CD4-positive, alpha-beta T cell treated with Interleukin-17A for 1 hour (primary cell): ENCODE measurements at regions not wholly inside any gene's neighbourhood (a gene's known extent, or its start where the extent isn't known, plus 50 kb on each side); places are given as distances from the start of the nearest gene placed in this dataset.
"Not testable (repeated sequence)": the region's sequence is repeated elsewhere in the genome, so short reads cannot be mapped to it uniquely, and the experiment has no call there.

Experiments used
- DNase-seq: peaks from one replicate; pipeline ENCODE4 v3.0.0-alpha.2; 2020

DNA sequence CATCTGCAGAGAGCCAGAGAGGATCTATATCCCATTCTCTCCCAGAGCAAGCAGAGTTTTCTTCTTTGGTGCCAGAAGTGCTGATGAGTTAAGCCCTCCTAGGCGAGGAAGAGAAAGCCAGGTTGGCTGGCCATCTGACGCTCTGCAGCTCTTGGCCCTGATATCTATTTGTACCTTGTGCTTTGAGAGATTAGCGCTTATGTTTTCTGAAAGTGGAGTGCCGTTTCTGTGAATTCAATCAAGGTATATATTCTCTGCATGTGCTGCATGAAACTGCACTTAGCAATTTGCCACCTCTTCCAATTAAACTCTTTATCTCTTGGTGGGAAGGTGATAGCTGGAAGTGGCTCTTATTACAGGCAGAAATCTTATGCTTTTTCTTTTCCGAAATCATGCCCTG lies 177.5 kb downstream of the LPIN1 start:
- no peak for DNase-seq

DNA sequence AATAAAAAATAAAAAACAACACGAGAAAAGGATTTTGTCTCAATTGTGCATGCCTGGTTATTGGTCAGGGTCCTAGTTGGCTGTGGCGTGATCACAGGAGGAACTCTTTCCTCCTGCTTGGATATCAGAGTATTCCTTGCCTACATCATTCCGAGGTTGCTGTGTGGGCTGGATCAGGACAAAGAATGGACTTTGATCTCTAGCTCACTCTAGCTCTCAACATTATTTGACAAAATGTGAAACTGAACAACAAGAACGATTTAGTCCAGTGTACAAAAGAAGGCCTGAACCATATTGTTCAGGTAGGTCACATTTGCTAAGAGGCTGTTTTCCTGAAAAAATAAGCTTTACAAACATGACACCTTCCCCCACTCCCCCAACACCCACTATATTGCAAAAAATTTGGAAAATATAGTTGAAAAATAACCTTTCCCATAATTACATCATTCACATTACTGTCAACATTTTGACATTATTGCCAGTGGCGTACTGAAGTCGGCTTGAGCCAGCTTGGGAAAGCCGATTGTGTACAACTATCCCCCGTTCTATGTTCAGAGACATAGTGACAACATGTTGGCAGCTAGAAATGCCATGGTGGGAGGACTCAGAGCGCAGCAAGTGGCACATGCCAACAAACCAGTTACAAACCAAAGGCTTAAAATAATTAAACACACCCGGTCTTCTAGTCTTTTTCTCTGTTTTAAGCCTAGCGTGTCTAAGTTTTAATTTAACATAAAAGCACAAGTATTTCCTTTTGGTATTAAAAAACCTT lies 179.0 kb downstream of the LPIN1 start:
- DNase-seq: no peak

DNA sequence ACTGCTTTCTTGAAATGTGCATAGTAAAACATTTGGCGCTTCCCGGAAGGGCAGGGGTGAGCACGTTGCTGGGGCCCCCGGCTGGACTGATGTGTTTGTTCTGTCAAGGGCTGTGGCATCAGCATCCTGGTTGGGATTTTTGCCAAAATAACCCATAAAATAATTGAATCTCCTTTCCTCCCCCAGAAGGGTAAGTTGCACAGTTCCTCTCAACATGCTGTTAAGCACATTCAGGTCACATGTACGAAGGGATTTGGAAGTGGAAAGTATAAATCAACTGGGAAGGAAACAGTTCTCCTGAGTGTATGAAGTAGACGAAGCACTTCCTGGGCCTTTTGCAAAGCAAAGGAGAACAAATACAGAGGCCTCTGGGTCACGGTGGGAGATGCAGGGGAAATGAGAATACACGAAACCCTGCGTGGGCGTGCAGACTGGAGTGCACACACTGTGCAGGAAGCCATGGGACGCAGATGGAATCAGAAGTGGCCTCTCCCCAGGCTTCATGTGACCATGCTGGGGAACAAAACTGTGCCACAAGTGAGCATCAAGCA lies 183.9 kb downstream of the LPIN1 start:
- no peak for DNase-seq

DNA sequence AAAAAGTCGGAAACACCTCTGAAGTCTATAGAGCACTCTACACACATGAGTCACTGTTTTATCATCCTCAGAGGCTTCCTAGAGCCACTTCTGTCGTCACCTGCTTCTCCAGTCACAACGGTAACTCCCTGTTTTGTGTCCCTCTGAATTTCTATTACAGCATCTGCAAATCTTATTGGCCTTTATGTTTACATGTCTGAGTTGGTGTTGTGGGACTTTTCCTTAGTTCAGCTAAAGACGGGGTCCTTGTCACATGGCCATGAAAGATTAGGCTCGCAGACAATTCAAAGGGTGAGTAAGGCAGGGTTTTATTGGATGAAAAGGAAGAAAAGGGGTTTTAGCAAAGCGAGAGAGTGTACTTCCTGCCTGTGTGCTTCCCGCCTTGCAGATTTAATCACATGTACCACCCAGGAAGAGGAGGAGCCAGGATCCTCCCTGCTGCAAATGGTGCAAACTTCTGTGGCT lies 185.6 kb downstream of the LPIN1 start:
- no peak for DNase-seq

DNA sequence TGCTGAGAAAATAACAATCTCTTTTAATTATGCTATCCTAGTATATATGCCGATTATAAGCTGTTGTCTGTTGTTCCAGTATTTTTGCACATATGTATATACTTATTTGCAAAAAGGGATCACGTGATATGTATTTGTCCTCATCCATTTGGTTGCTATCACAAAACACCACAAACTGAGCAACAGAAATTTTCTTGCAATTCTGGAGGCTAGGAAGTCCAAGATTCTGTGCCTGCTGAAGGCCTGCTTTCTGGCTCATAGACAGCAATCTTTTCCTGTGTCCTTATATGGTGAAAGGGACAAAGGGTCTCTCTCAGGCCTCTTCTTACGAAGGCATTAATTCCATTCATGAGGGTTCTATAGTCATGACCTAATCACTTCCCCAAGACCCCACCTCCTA lies 186.5 kb downstream of the LPIN1 start:
- DNase-seq: no peak

DNA sequence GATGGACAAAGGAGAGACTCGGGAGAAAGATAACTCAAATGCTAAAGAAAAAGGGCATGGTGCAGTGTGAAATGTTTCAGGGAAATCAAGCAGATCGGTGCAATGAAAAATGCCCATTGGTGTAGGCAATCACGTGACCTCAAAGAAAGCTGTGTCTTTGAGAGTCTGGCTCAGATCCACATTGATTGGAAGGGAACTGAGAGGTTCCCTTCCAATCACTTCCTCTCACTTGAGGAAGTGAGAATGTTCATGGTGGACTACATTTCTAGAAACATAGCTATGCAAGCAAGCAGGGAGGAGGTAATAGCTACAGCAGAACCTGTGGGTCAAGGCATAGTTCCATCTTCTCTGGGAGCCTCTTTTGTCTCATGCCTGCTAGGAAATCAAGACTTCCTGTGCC lies 187.4 kb downstream of the LPIN1 start:
- DNase-seq: no peak

DNA sequence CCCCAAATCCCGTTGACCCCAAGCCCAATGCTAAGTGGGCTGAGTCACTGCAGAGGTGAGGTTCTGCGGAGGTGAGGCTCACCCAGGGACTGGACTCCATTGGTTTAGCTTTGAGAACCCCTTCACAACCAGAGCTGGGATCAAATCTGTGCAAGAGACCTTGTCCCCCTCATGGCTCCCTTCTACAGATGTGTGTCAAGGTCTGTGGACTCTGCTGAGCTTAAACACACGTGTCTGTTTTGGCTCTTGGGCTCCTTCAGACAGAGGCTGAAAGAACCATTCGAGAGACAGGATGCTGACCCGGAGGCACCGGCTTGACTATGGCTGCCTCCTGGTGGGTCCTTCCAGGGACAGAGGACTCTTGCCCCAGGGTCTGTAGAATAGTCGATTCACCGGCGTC lies 190.3 kb downstream of the LPIN1 start:
- no peak for DNase-seq

DNA sequence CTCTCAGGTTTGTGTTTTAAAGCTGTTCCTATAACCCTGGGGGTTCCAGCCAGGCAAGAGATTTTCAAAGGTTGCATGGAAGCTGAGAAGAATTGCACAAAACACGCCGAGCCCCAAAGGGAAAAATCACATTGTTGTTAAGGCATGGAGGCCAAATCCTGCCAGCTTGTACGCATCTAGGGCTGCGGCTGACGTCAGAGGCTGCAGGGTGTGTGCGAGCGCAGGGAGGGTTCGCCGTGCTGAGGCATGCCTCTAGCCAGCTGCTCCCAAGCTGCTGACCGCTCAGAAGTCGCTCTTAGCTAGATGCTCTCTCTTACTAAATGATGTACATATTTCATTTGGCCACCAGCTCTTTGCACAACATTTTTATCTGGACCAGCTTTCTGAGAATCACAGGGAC lies 191.8 kb downstream of the LPIN1 start:
- no peak for DNase-seq

DNA sequence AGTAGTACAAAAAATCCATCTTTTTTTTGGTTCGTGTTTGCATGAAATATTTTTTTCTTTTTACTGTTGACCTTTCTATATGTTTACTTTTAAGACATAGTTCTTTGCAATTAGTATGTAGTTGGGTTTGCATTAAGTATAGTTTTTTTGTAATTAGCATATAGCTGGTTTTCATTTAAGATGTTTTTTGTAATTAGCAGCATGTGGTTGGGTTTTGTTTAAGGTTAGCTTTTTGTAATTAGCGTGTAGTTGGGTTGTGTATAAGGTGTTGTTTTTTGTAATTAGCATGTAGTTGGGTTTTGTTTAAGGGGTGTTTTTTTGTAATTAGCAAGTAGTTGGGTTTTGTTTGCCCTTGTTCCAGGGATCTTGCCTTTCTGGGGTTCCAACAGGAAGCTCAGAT lies 193.1 kb downstream of the LPIN1 start:
- no peak for DNase-seq

DNA sequence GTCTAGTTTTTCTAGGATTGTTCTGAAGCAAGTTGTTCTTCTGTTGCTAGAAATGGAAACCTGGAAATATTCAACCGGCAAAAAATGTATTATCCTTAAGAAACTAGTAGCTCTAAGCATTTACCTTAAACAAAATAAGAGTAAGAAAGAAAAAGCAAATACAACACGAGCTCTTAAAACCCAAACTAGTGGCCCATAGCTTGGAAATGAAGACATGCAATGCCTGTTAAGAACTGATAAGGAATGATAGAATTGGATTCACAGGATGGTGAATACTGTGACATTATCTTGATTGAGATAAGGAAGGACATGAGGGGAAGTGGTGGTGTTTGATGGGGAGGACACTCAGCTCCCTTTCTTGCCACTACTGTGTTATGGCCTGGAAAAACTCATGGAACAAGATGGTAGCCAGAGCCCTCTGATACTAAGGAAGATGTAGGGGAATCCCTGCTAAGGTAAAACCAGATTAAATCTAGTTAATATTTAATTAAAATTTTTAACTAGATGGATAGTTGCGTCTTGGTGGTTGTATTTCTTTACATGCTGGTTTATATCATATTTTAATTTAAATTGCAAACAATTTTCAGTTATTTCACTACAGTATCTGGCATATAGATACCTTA lies 193.8 kb downstream of the LPIN1 start:
- DNase-seq: no peak

DNA sequence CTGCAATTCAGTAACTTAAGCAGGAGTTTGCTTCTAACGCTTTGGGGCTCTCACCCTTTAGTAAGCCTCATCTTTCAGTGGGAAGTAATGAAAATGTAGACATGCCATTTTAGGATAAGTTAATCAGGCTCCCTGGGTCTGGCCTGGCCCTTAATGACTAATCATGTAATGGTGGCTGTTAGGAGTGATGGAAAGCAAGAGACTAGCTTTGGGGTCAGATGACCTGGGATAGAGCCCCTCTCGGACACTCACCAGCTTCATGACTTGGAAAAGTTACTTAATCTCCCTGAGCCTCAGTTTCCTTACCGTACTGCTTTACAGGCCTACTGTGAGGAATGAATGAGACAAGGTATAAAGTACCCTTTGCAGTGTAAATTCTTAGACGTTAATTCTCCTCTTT lies 194.4 kb downstream of the LPIN1 start:
- no peak for DNase-seq

DNA sequence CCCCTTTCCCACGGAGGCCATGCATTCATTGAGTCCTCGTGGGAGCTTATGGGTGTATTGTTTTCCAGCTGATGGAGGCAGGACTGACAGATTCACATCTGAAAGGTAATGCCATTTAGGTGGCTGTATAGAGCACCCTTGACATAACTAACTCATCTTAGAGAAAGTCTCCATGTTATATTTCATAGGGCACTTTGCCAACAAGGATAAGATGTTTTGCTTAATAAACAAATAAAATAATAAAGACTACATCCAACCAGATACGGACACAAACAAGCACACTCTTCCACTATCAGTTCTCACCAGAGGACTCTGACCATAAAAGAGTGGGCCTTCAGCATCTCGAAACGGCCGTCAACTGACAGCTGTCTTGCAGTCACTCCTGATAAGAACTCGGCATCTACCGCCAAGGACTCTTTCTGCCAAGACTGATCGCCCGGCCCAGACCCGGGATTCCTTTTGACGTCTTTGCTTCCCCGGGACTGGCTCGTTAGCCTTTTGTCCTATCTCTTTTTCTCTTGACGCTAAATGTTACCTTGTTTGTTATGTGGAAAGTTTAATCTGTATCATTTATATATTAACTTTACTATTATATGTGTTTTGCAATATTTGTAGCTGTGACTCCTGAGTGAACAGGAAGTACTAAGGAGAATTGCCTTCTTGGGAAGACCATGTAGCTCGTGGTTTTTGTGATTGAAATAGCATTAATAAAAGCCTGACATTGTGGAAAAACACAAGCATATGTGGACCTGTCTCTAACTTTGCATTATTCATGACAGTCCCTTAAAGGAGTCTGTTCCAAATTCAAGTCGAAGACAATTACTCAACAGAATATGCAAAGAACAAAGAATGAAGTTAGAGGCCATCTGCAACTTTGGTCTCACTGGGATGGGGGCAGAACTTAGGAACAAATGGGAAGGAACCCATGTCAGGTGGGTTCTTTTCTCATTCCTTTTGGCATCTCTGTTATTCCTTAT lies 195.1 kb downstream of the LPIN1 start:
- no peak for DNase-seq

DNA sequence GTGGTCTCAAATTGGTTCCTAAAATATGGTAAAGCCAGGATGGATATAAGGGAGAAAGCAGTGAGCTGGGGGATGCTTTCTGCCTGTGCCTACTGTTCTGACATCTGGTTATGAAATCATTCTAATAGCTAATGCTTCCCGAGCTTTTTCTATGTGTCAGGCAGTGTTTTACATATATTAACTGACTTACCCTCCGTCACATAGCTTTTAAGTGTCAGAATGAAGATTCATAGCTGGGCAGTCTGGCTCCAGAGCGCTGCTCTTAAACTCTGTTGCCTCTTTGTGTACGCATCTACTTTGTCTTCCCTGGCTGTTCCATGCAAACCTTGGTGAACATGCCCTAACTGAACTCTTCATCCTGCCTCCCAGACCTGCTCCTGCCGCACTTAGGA lies 195.7 kb downstream of the LPIN1 start:
- DNase-seq: no peak

DNA sequence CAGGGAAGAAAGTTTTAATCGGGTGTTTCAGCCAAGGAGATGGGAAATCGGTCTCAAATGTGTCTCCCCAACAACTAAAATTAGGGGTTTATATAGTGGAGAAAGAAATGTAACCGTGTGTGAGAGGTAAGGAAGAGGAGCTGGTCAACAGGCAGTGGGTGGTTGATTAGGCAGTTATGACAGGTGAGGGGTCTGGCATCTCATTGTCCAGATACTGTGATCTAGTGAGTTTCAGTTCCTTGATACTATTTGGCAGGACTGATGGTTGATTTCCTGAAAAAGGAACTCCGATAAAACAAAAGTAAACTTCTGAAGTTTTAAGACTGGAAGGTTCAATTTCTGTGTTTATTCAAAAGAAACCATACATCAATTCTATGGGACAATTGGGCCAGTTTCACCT lies 197.9 kb downstream of the LPIN1 start:
- DNase-seq: no peak

DNA sequence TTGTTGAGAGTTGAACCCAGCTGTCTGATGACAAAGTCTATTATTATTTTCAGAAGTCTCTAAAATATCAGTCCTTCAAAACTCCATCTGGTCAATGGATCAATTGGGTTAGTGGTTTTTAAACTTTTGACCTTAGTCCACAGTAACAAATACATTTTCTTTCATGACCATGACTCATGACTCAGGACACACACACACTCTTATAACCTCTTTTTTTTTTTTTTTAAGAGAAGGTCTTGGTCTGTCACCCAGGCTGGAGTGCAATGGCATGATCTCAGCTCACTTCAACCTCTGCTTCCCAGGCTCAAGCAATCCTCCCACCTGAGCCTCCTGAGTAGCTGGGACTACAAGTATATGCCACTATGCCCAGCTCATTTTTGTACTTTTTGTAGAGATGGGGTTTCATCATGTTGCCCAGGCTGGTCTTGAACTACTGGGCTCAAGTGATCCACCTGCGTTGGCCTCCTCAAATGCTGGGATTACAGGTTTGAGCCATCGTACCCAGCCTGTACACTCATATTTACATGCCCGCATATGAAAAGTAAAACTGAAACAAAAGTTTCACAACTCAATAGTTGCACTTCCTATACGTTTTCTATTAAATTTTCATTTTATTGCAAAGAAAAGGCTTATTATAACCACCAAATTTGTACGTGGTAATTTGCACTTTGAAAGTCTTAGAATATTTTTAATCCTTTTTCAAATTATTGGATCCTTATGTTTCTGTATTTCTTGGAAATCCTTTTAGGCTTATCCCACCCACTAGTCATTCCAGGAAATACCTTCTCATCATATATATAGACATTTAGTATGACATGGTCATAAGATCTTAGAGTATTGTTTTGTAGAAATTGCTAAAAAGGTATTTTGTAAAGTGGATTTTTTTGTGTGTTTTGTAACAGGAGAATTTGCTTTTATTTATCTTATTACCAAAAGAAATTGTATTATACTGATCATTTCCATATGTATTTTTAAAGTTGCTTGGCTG lies 199.0 kb downstream of the LPIN1 start:
- peak; percentile 14 for DNase-seq

DNA sequence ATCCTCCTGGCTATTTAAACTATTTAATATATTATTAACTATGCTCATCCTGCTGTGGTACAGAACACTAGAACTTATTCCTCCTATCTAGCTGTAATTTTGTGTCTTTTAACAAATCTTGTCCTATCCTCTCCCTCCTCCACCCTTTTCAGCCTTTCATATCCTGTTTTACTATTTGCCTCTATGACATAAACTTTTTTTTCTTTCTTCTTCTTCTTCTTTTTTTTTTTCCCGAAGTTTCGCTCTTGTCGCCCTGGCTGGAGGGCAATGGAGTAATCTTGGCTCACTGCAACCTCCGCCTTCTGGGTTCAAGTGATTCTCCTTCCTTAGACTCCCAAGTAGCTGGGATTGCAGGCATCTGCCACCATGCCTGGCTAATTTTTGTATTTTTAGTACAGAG lies 201.5 kb downstream of the LPIN1 start:
- DNase-seq: no peak

DNA sequence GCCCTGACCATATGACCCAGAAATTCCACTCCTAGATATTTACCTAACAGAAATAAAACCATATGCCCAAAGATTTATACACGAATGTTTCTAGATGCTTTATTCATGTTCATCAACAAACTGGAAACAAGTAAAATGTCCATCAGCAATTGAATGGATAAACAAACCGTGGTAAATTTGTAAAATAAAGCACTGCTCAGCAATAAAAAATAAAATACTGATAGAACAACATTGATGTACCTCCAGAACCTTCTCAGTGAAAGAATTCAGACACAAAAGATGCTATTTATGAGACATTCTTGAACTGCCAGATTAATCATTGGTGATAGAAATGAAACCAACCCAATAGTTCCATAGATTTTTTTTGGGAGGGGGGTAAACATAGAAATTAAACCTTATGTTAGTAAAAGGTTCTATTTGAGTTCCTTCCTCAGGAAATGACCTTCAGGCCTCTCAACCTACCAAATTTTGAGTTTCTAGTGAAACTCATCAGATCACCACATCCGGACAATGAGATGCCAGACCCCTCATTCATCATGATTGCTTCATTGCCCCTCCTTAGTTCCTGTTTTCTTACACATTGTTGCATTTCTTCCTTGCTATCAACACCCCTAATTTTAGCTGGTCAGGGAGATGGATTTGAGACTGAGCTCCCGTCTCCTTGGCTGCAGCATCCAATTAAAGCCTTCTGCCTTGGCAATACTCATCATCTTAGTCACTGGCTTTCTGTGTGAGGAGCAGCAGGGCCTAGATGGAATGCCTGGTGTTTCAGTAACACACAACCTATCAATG lies 203.5 kb downstream of the LPIN1 start:
- DNase-seq: no peak

DNA sequence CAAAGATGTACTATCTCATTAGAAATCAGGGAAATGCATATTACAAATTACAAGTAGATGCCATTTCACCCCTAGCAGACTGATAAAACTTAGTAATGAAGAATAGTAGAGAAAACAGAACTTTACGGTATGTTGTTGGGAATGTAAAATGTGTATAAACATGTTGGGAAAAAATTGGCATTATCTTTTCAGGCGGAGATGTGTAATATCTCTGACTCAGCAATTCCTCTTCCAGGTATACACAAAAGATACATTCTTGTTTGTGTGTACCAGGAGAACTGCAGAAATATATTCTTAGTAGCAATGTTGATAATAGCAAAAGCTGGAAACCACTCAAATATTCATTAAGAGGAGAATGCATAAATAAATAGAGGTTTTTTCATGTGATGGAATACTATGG lies 204.5 kb downstream of the LPIN1 start:
- DNase-seq: no peak

DNA sequence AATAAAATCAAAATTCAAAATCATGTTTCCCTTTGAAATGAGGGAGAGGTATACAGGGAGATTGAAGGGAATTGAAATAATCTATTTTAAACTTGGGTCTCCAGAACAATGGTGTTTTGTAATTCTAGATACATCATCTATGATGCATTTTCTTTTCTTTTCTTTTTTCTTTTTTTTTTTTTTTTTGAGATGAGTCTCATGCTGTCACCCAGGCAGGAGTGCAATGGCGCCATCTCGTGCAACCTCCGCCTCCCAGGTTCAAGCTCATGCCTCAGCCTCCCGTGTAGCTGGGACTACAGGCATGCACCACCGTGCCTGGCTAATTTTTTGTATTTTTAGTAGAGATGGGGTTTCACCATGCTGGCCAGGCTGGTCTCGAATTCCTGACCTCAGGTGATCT lies 205.1 kb downstream of the LPIN1 start:
- not testable (repeated sequence) for DNase-seq

DNA sequence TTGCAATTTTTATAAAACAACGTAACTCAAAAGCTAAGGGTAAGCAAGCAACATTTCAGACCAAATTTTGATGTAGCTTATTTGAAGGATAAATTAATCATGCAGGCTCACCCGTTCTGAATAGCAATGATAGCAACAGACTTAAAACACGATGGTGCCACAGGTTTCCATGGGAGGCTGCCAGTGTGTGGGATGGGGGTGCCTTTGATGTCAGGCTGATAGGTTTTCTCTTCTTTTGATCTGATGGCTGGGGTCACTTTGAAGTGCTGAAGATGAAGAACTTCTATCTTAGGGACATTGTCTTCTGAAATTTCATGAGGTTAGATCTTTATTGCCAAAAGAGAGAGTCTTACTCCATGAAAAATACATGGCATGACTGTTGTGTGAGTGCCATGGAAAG lies 206.8 kb downstream of the LPIN1 start:
- no peak for DNase-seq

DNA sequence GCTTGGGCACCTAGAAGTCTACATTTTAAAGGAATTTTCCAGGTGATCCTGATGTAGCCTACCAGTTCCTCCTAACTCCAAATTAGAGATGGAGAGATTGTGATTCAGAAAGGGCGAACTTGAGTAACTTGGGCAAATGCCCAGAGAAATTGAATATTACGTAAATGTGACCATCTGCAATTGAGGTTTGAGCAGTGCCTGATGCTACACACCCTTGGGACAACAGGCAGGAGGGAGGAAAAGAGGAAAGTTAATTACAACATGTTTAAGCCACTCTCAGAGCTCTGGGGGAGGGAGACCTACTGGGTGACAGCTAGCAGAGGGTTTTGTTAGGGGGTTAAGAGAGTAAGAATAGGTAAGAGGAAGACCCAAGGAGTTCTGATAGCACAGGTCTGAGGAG lies 208.9 kb downstream of the LPIN1 start:
- DNase-seq: no peak
